Body of pancreas (tissue), 4 donors: ENCODE measurements at regions not wholly inside any gene's neighbourhood (a gene's known extent, or its start where the extent isn't known, plus 50 kb on each side); places are given as distances from the start of the nearest gene placed in this dataset.

ENCODE experiments used
- POLR2A ChIP-seq, 3 donors: fragments of 450-650 bp; IDR thresholded peaks; one replicate each; pipeline ENCODE4 v1.6.1; 2016; ENCODE audit warnings: antibody characterized with exemption in 3 of 3, mild to moderate bottlenecking in 2 of 3
- TF ChIP-seq, protein P1 (sequence below), 7 experiments: fragments of 450-650 bp in 4 of 7; fragments of 200-600 bp in 3 of 7; sonication (generic) in 3 of 7; IDR thresholded peaks; one replicate each; pipeline ENCODE4 v1.5.1; 2016 to 2019; ENCODE audit warnings: antibody characterized with exemption in 7 of 7

GRCh38 chr3:194861375-194861774 lies 175.7 kb downstream of the FAM43A start:
- TF ChIP-seq, protein P1, sequence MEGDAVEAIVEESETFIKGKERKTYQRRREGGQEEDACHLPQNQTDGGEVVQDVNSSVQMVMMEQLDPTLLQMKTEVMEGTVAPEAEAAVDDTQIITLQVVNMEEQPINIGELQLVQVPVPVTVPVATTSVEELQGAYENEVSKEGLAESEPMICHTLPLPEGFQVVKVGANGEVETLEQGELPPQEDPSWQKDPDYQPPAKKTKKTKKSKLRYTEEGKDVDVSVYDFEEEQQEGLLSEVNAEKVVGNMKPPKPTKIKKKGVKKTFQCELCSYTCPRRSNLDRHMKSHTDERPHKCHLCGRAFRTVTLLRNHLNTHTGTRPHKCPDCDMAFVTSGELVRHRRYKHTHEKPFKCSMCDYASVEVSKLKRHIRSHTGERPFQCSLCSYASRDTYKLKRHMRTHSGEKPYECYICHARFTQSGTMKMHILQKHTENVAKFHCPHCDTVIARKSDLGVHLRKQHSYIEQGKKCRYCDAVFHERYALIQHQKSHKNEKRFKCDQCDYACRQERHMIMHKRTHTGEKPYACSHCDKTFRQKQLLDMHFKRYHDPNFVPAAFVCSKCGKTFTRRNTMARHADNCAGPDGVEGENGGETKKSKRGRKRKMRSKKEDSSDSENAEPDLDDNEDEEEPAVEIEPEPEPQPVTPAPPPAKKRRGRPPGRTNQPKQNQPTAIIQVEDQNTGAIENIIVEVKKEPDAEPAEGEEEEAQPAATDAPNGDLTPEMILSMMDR (IDR thresholded peaks at IDR 0.05) = no peak
- TF ChIP-seq POLR2A (IDR thresholded peaks at IDR 0.05) = no peak
